DND-41 (cell line): ENCODE measurements at regions not wholly inside any gene's neighbourhood (a gene's known extent, or its start where the extent isn't known, plus 50 kb on each side); places are given as distances from the start of the nearest gene placed in this dataset.

Experiments
- ATAC-seq: fragments of 200-7000 bp; cut with Tn5 transposase; 3 replicates; pipeline ENCODE4 v1.9.1; 2021; ENCODE audit warnings: low read depth; ENCODE audit not compliant: insufficient read depth
- DNase-seq: peaks from one replicate; pipeline ENCODE4 v3.0.0-alpha.2; 2020
- H2AFZ ChIP-seq: 2 replicates; pipeline ENCODE4 v1.6.0; 2012; ENCODE audit warnings: low read depth, low read length
- H3K27ac ChIP-seq: 2 replicates; pipeline ENCODE4 v1.5.1; 2012; ENCODE audit warnings: low read length, inconsistent platforms
- H3K27me3 ChIP-seq: fragments of 200-600 bp; sonication (generic); 2 replicates; pipeline ENCODE4 v1.6.0; 2012; ENCODE audit warnings: low read length, mild to moderate bottlenecking, inconsistent platforms; ENCODE audit not compliant: insufficient read depth, poor library complexity
- H3K36me3 ChIP-seq: 2 replicates; pipeline ENCODE4 v1.5.1; 2012; ENCODE audit warnings: low read length, inconsistent platforms; ENCODE audit not compliant: insufficient read depth
- H3K4me1 ChIP-seq: 2 replicates; pipeline ENCODE4 v1.5.1; 2012; ENCODE audit warnings: mild to moderate bottlenecking, low read length; ENCODE audit not compliant: insufficient read depth
- H3K4me2 ChIP-seq: 2 replicates; pipeline ENCODE4 v1.6.0; 2012; ENCODE audit warnings: mild to moderate bottlenecking, moderate library complexity, low read length, inconsistent platforms; ENCODE audit not compliant: insufficient read depth
- H3K4me3 ChIP-seq, 2 experiments: fragments of 200-600 bp in 1 of 2; shearing (Covaris generic) in 1 of 2; 2 replicates each; pipeline ENCODE4 v1.5.1; 2012 to 2016; ENCODE audit warnings: inconsistent platforms in 2 of 2, low read length in 2 of 2, mild to moderate bottlenecking in 2 of 2, low read depth in 1 of 2, moderate library complexity in 1 of 2
- H3K79me2 ChIP-seq: 2 replicates; pipeline ENCODE4 v1.6.0; 2012; ENCODE audit warnings: low read length, inconsistent platforms; ENCODE audit not compliant: insufficient read depth
- H3K9ac ChIP-seq: 2 replicates; pipeline ENCODE4 v1.6.0; 2012; ENCODE audit warnings: low read depth, mild to moderate bottlenecking, inconsistent platforms, low read length, moderate library complexity
- H3K9me3 ChIP-seq: 2 replicates; pipeline ENCODE4 v1.5.1; 2012; ENCODE audit warnings: low read length, moderate library complexity, mild to moderate bottlenecking, inconsistent platforms; ENCODE audit not compliant: insufficient read depth, severe bottlenecking
- H4K20me1 ChIP-seq: 2 replicates; pipeline ENCODE4 v1.6.0; 2012; ENCODE audit warnings: low read length; ENCODE audit not compliant: insufficient read depth
- CTCF ChIP-seq: IDR thresholded peaks from 2 replicates; pipeline ENCODE4 v1.5.1; 2012; ENCODE audit warnings: borderline replicate concordance, low read length, moderate library complexity, mild to moderate bottlenecking; ENCODE audit not compliant: poor library complexity, severe bottlenecking; ENCODE audit errors: extremely low read depth
- EZH2 ChIP-seq: IDR thresholded peaks from 3 replicates; pipeline ENCODE4 v1.6.1; 2012; ENCODE audit warnings: borderline replicate concordance, low read depth, mild to moderate bottlenecking, moderate library complexity, low read length, inconsistent platforms; ENCODE audit not compliant: severe bottlenecking

- no peaks in the 10 kb centered on the region for H3K9me3 ChIP-seq
- no peaks in the 10 kb centered on the region for H4K20me1 ChIP-seq
- peaks cover 5% of the 10 kb centered on the region for H3K27me3 ChIP-seq
- H3K79me2 ChIP-seq, result no peaks in the 10 kb centered on the region
- H3K9ac ChIP-seq, result no peak overlapping the region
- no peaks in the 10 kb centered on the region for H3K4me1 ChIP-seq
- H2AFZ ChIP-seq, result no peak overlapping the region
- no peak overlapping the region for H3K4me2 ChIP-seq
- TF ChIP-seq EZH2 (no peak), CTCF (no peak)
- H3K36me3 ChIP-seq, result no peaks in the 10 kb centered on the region
- DNase-seq (no peak), ATAC-seq (no peak)
- no peak overlapping the region for H3K4me3 ChIP-seq
- H3K27ac ChIP-seq, result no peak overlapping the region
Observed at GRCh38 chr6:3512832-3513231, 56.0 kb upstream of the SLC22A23 start.

- Histone ChIP-seq H3K27ac (no peak overlapping the region), H2AFZ (no peak overlapping the region), H3K79me2 (no peaks in the 10 kb centered on the region), H3K9me3 (no peaks in the 10 kb centered on the region), H3K4me1 (no peaks in the 10 kb centered on the region), H3K9ac (no peak overlapping the region), H3K4me3 (no peak overlapping the region), H3K36me3 (no peaks in the 10 kb centered on the region), H3K4me2 (no peak overlapping the region), H3K27me3 (peaks cover 12% of the 10 kb centered on the region), H4K20me1 (no peaks in the 10 kb centered on the region)
- TF ChIP-seq CTCF (no peak), EZH2 (no peak)
- DNase-seq (no peak), ATAC-seq (no peak)
Observed at GRCh38 chr6:3510617-3511016, 53.8 kb upstream of the SLC22A23 start.

GRCh38 chr6:3510178-3510577 is 53.3 kb upstream of the SLC22A23 start:
- TF ChIP-seq CTCF (no peak), EZH2 (no peak)
- H2AFZ ChIP-seq, result no peak overlapping the region
- no peaks in the 10 kb centered on the region for H3K9me3 ChIP-seq
- H3K27me3 ChIP-seq, result peaks cover 15% of the 10 kb centered on the region
- H3K4me1 ChIP-seq, result no peaks in the 10 kb centered on the region
- ATAC-seq (no peak), DNase-seq (no peak)
- H3K79me2 ChIP-seq, result no peaks in the 10 kb centered on the region
- no peak overlapping the region for H3K9ac ChIP-seq
- H3K36me3 ChIP-seq, result no peaks in the 10 kb centered on the region
- H3K4me3 ChIP-seq, result no peak overlapping the region
- no peak overlapping the region for H3K4me2 ChIP-seq
- H4K20me1 ChIP-seq, result peaks cover 2% of the 10 kb centered on the region; the same call in 1 of the 2 replicates
- H3K27ac ChIP-seq, result no peak overlapping the region

- H3K9me3 ChIP-seq, result no peaks in the 10 kb centered on the region
- H3K9ac ChIP-seq, result no peak overlapping the region
- ATAC-seq, result no peak
- no peak overlapping the region for H3K4me3 ChIP-seq
- DNase-seq, result no peak
- peaks cover 2% of the 10 kb centered on the region; the same call in 1 of the 2 replicates for H4K20me1 ChIP-seq
- H3K36me3 ChIP-seq, result no peaks in the 10 kb centered on the region
- H2AFZ ChIP-seq, result no peak overlapping the region
- H3K27me3 ChIP-seq, result peaks cover 15% of the 10 kb centered on the region
- no peaks in the 10 kb centered on the region for H3K4me1 ChIP-seq
- TF ChIP-seq CTCF (no peak), EZH2 (no peak)
- no peak overlapping the region for H3K27ac ChIP-seq
- H3K79me2 ChIP-seq, result no peaks in the 10 kb centered on the region
- no peak overlapping the region for H3K4me2 ChIP-seq
Observed at GRCh38 chr6:3509336-3509735, 52.5 kb upstream of the SLC22A23 start.
